ENCODE measurements at regions not wholly inside any gene's neighbourhood (a gene's known extent, or its start where the extent isn't known, plus 50 kb on each side); places are given as distances from the start of the nearest gene placed in this dataset.

DNA sequence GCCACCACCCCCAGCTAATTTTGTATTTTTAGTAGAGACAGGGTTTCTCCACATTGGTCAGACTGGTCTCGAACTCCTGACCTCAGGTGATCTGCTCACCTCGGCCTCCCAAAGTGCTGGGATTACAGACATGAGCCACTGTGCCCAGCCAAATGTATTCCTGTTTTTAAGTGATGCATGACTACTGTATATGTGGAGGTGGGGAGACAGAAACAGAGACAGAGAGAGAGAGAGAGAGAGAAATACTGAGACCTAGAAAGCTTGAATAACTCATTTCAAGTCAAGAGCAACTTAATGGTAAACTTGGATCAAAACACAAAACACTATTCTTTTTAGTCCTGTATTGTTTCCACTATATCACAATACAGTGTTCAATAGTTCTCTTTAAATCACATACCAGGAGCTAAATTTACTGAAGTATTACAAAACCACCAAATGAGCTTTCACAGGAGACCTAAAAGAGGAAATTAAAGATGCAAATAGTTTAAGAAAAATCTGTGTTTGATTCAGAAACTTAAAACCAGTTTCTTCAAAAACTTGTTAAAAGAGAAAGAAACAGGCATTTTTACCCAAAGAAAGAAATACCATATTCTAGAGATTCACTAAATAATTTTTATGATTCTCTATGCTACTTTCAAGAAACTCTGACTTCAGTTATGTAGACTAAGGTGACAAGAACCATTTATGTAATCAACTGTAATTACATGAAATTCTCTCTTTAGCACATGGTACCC, 188.7 kb downstream of the ETS1 start:
- TF ChIP-seq, protein P1, sequence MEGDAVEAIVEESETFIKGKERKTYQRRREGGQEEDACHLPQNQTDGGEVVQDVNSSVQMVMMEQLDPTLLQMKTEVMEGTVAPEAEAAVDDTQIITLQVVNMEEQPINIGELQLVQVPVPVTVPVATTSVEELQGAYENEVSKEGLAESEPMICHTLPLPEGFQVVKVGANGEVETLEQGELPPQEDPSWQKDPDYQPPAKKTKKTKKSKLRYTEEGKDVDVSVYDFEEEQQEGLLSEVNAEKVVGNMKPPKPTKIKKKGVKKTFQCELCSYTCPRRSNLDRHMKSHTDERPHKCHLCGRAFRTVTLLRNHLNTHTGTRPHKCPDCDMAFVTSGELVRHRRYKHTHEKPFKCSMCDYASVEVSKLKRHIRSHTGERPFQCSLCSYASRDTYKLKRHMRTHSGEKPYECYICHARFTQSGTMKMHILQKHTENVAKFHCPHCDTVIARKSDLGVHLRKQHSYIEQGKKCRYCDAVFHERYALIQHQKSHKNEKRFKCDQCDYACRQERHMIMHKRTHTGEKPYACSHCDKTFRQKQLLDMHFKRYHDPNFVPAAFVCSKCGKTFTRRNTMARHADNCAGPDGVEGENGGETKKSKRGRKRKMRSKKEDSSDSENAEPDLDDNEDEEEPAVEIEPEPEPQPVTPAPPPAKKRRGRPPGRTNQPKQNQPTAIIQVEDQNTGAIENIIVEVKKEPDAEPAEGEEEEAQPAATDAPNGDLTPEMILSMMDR (IDR thresholded peaks at IDR 0.05; ENCODE audit: insufficient read depth, low read depth, low read length): no peak
- no peak overlapping the region for H3K4me3 ChIP-seq (ENCODE audit: low read depth, low read length)
- DNase-seq (ENCODE audit: low read depth): no peak

- H3K4me3 ChIP-seq (ENCODE audit: low read depth, low read length): no peak overlapping the region
- DNase-seq (ENCODE audit: low read depth): no peak
- TF ChIP-seq, protein P1 (IDR thresholded peaks at IDR 0.05; ENCODE audit: insufficient read depth, low read depth, low read length): no peak
Observed at GRCh38 chr11:128397362-128397761, 190.0 kb downstream of the ETS1 start.

- H3K4me3 ChIP-seq (ENCODE audit: low read depth, low read length): no peak overlapping the region
- peak; percentile 20 for DNase-seq (ENCODE audit: low read depth)
- TF ChIP-seq, protein P1 (IDR thresholded peaks at IDR 0.05; ENCODE audit: insufficient read depth, low read depth, low read length): no peak
Observed at GRCh38 chr11:128394431-128395089, 192.8 kb downstream of the ETS1 start.

- no peak overlapping the region for H3K4me3 ChIP-seq (ENCODE audit: low read depth, low read length)
- DNase-seq (ENCODE audit: low read depth): no peak
- TF ChIP-seq, protein P1 (IDR thresholded peaks at IDR 0.05; ENCODE audit: insufficient read depth, low read depth, low read length): no peak
Observed at GRCh38 chr11:128392259-128392658, 195.1 kb downstream of the ETS1 start.

DNA sequence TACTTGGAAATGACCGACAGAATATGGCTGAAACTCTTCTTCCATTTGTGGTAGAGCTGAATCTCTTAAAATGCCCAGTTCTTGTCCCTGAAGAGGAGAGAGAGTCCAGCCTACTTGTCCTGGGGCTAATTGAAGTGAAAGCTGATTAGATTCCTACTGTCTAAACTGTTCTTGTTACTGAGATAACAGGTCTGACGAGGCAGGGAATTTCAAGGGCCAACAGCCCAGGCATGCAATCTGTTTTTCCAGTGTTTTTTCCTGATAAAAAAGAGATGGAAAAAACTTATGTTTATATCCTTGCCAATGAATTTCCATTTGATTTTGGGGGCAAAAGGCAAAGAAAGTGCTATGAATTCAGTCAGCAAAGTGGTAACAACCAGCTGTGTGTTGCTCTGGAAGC, 195.5 kb downstream of the ETS1 start:
- TF ChIP-seq, protein P1 (IDR thresholded peaks at IDR 0.05; ENCODE audit: insufficient read depth, low read depth, low read length): no peak
- DNase-seq (ENCODE audit: low read depth): no peak
- no peak overlapping the region for H3K4me3 ChIP-seq (ENCODE audit: low read depth, low read length)

DNA sequence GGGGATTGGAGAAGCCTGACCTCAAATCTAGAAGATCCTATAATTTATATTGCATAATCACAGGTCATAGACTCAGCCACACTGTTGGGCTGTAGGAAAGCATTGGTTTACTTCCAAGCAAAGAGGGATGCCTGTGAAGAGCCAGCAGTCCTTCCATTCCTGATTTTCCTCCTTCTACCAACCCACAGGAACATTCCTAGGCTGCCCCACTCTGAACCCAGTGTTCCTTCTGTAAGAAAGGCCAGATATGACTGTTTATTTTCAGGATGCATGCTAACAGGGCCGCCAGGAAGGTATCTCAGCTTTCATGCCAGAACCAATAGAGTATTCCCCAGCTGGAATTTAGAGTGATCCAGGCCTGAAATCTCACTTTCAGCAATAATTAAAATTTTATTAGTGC, 197.1 kb downstream of the ETS1 start:
- no peak overlapping the region for H3K4me3 ChIP-seq (ENCODE audit: low read depth, low read length)
- DNase-seq (ENCODE audit: low read depth): peak; percentile 10
- TF ChIP-seq, protein P1 (IDR thresholded peaks at IDR 0.05; ENCODE audit: insufficient read depth, low read depth, low read length): no peak

All from fibroblast of villous mesenchyme (primary cell).